CD4-positive, alpha-beta T cell treated with Interleukin-2 at 100 ng/mL for 4 hours (primary cell): ENCODE measurements at regions not wholly inside any gene's neighbourhood (a gene's known extent, or its start where the extent isn't known, plus 50 kb on each side); places are given as distances from the start of the nearest gene placed in this dataset.
"Not testable (repeated sequence)": the region's sequence is repeated elsewhere in the genome, so short reads cannot be mapped to it uniquely, and the experiment has no call there.

Experiments
- DNase-seq: peaks from one replicate; pipeline ENCODE4 v3.0.0-alpha.2; 2020; ENCODE audit warnings: low spot score

DNA sequence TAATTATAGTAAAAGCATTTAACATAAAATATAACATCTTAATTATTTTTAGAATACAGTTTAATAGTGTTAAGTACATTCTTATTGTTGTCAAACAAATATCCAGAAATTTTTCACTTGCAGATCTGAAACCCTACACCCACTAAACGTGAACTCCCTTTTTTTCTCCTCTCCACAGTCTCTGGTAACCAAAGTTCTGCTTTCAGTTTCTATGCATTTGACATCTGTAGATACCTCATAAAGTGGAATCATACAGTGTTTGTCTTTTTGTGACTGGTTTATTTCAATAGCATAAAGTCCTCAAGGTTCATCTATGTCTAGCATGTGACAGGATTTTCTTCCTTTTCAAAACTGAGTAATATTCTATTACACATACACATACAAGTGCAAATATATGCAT, 286.3 kb downstream of the BTBD3 start:
- no peak for DNase-seq

DNA sequence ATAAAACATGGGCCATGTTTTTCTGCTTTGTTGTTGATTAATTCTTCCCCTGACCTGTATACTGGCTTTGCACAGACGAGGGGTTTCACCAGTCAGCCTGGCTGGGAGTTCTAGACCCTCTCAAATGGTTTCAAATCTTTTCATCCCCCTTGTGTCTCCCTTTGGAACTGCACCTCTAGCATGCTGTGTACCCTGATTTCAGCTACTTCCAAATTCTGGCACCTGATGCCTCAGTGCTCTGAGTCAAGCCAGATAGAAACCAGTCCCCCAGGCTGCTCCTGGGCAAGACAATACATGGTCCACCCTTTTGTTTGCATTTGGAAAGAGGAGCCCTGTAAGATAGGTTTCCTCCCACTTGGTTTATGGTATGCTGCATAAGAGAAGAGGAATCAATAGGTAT, 290.2 kb downstream of the BTBD3 start:
- no peak for DNase-seq

DNA sequence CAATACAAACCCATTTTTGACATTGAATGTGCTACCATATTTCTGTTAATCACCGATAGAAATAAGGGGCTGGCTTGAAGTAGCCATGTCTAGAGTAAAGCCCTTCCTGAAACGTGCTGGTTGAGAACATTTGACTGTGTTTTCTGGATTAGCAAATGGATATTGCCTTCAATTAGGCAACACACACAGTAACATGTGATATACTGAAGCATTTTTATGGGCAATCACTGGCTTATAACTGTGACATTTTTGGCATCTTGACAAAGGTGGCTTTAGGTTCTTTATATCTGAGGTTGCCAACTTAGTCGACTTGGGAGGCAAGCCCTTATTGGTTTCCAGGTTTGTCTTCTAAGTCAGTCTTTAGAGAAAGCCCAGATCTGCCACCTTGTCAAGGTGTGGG, 292.9 kb downstream of the BTBD3 start:
- no peak for DNase-seq

DNA sequence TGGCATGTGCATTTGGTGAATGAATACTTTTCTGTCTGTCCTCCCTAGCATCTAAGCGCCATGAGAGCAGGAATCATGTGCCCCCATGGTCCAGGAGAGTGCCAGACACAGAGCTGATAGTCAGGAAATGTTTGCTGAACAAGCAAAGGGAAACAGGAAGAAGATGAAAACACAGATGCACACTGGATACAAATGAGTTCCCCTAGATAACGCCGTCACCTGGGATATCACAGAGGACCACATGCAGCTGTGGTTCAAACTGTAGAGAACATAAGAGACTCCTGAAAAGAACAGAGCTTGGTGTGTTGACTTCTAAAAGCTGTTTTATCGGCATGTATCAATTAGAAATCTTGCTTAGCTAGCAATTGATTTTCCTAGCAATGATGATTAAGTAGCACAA, 293.7 kb downstream of the BTBD3 start:
- no peak for DNase-seq

DNA sequence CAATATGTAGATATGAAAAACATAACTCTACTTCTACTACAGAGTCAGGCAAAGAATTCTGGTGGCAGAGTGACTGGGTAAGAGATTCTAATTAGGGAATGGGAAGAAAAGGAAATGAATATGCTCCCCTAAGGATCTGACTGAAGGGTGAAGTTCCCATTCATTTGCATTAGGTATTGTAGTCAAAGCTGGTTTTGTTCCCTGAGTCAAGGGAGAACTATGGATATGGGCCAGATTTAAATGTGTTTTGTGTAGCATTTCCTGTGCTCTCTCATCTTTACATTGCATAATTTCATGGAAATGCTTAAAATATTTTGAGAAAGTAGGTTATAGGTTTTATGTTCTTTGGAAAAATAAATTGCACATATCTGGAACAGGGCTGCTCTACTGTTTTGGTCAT, 299.7 kb downstream of the BTBD3 start:
- DNase-seq, result no peak

DNA sequence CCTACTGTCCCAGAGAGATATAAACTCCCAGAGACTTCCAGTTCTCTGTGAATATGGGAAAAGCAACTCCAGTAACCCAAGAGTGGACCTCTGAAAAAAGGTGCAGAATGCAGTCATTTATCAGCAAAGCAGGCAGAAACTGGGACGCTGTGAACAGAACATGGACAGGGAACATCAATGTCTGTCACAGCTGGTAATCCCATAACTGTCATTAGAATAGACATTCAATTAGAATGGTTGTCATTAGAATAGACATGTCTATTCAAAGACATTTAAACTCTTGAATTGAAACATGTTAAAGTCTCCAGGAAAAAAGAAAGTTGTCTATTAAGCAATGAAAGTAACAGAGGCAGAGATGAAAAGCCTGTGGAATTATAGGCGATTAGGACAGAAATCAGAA, 302.1 kb downstream of the BTBD3 start:
- no peak for DNase-seq

DNA sequence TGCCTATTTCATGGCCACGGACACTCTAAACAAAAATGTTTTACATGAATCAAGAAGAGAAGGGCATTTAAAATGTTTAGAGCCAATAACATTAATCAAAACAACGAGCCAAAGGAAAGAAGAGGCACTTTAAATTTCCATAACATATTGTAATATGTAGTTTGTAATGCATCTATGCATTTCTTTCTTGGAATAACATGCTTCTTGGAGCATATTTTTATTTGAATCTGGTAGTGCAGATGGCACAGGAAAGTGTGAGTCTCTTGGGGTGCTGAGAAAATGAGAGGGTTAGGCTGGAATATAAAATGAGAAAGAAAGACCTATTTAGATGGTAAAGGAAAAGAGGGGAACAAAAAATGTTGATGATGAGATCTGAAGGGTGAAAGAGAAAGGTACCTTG, 305.4 kb downstream of the BTBD3 start:
- no peak for DNase-seq

DNA sequence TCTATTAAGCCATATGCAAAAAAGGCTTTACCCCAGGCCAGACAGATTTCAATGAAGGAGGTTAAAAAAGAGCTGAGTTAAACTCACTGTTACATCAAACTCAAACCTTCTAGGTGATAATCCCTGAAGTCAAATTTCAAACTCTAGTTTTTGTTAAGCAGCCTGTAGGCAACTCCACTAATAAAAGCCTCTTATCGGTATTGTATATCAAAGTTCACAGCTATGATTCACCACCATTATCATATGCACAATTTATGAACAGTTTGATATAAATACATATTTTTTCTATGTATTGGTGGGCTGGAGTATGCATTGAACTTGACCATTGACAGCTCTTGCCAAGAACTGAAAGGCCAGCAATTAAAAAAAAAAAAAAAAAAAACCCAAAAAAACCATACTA, 308.2 kb downstream of the BTBD3 start:
- no peak for DNase-seq

DNA sequence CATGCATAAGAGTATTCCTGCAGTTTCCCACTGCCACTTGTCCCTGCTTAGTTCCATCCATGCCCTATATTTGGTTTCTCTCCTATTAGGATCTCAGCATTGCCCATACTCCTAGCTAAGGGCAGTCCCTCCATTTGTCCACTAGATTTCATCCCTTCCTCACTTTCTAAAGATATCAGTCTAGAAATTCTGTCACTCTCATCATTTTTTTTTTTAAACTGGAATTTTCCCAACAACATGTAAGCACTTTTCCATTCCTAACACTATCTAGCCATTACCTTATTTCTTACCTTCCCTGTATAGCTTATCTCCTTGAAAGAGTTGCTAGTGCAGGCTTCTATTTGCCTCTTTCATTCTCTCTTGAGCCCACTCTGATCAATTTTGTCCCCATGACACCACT, 312.2 kb downstream of the BTBD3 start:
- DNase-seq, result no peak

DNA sequence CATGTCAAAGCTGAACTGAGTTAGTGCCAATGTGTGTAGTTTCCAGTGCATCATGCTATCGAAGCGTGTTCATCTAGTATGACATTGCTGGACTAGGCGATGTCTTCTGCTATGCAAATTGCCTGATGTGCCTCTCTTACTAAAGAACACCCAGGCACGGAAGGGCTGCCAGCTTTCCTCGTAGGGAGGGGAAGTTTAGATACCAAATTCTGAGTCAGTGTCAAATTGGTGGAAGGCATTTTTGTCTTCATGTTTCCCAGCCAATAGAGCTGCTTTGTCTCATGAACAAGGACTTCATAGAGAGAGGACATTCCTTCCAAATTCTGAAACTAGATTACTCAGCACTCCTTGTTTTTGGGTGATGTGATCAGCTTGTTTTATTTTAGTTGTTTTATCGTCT, 320.1 kb downstream of the BTBD3 start:
- DNase-seq, result no peak

DNA sequence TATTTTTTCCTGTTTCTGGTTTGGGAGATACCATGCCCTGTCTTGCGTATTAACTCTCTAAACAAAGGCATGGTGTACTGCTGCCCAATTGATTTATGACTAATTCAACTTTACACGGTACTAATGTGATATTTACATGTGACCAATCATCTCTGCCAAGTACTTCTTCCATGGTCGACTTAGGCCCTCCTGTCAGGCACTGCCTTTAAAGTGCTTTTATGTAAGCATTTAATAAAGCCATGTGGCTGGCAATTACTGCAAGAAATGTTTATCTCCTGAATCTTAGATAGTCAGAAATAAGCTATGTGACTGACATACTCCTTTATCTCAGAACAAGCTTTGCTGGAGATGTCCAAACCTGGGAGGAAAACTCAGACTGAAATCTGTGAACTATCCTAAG, 323.4 kb downstream of the BTBD3 start:
- DNase-seq, result no peak

DNA sequence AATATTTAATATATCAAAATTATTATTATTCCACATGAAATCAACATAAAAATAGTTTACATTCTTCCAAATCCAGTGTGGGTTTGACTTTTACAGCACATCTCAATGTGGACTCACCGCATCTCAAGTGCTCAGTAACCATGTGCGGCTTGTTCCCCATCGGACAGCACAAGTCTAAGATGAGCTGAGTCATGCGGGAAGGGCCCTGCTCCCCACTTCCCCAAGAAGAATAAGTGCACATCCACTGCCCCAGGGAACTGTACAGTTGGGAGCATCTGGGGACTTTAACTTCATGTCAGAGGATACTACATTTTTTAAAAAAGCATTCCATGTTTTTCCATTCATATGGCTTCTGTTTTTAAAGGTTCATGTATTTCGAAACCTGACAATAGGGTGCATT, 325.6 kb downstream of the BTBD3 start:
- DNase-seq, result no peak

DNA sequence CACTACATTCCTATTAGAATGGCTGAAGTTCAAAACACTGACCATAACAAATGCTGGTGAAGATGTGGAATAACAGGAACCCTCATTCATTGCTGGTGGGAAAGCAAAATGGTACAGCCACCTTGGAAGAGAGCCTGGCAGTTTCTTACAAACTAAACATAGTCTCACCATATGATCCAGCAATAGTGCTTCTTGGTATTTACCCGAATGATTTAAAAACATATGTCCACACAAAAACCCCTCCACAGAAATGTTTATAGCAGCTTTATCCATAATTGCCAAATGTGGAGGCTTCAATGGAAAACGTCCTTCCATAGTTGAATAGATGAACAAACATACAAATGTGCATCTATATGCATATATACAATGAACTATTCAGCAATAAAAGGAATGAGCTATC, 330.8 kb downstream of the BTBD3 start:
- no peak for DNase-seq

DNA sequence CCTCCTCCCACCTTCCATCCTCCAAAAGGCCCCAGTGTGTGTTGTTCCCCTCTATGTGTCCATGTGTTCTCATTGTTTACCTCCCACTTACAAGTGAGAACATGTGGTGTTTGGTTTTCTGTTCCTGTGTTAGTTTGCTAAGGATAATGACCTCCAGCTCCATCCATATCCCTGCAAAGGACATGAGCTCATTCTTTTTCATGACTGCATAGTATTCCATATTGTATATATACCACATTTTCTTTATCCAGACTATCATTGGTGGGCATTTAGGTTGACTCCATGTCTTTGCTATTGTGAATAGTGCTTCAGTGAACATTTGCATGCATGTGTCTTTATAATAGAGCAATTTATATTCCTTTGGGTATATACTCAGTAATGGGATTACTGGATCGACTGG, 333.0 kb downstream of the BTBD3 start:
- DNase-seq, result not testable (repeated sequence)

DNA sequence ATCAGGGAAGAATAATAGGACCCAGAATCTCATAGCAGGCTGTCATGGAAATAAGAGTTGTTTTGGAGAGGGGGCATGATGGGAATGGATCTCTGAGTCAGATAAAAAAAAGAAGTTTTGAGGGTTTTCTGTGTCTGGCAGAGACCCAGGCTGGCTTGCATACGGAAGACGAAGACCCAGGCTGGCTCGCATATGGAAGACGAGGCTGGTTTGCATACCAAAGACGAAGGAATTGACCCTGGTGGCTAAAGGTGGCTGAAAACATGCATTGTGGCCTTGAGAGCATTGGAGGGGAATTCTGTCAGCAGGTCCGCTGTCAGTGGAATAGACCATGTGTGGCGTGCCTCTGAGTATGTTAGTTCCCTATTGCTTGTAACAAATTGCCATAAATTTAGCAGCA, 335.1 kb downstream of the BTBD3 start:
- no peak for DNase-seq

DNA sequence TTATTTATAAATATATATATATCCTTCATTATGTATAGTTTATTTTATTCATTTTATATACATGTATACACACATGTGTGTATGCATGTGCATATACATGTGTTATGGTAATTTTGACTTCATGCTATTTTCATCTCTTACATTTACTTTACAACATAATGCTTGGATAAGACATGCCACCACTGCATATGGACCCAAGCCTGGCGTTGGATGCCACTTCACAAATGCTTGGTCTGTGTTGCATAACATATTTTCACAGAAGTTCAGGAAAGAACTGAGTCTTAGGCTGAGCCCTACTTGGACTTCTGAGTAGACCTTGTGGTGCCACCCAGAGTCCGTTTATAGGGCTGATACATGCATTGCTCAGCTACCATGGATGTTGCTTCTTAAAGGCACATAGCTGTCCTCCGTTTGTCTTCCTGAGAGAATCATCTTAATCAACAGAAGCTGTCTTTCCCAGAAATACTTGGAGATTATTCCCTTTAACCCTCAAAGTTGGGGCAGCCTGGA, 337.8 kb downstream of the BTBD3 start:
- DNase-seq, result no peak

DNA sequence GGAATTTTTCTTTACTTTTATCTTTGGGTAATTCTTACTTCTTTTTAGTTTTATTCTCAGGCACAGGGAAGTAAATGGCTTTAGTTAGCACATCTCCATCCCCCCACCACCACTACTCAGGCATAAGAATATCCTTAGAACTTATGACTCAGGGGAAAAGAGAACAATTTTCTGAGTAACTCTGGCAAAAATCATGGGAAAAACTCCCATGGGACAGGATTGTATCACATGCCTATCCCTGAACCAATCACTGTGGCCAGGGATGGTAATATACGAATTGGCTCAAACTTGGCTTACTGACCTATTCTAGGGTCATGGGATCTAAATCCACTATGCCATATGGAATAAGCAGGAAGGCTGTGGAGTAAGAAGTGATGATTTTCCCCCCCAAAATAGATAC, 339.1 kb downstream of the BTBD3 start:
- DNase-seq, result no peak

DNA sequence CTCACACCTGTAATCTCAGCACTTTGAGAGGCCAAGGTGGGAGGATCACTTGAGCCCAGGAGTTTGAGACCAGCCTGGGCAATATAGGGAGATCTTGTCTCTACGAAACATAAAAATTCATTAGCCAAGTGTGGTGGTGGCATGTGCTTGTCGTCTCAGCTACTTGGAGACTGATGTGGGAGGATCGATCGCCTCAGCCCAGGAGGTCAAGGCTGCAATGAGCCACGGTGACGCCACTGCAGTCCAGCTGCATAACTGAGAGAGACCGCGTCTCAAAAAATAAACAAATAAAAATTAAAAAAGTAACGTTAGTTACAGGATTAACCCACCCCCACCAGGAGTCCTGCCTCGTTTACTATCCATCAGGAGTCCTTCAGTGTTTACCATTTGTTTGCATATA, 345.1 kb downstream of the BTBD3 start:
- no peak for DNase-seq

DNA sequence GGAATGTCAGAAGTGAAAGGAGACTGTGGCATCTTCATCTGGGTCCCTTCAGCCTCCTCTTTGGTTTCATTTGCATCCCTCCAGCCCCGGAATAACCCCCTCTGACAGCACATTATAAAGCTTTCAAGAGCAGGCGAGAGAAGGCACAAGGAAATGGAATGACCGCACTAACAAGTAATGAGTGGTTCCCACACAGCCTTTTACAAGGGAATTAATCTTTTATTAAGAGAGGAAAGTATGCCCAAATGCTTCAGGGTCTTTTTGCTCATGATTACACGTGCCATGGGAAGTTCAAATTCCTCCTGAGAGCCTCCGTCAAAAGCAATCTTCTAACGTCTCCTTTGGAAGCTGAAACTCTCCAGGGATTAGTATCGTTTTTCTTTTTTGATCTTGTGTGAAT, 347.0 kb downstream of the BTBD3 start:
- DNase-seq, result no peak

DNA sequence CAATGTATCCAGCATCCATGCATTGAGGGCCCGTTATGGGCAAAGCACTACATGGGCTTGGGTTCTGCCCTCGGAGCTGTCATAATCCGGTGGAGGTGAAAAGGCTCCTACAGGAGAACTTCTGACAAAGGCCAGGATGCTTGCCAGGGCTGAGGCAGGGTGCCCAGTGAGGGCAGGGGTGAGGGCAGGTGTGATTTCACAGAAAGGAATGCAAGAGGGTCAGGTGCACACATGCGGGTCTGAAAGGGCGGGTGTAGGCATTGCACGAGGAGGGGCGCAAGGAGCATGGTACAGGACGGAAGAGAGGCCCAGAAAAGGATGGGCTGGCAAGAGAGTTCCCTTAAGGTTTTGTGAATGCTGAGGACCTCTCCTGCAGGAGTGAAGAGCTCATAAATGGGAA, 348.0 kb downstream of the BTBD3 start:
- no peak for DNase-seq

DNA sequence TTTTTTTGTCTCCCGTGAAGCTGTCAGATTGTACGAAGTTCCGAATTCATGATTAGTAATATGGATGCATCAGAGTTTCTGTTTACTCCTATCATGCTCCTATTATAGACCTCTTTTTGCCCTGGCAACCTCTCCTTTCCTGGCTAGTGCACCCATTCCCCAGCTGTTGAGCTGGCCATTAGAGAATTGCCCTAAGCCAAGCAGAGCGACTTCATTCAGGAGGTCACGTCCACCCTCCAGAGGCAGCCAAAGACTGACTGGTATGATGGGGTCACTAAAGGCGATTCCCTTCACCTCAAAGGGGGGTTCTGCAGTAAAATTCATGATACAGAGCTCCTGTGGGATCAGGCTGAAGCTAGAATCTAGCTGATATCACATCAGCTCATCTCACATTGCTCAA, 351.9 kb downstream of the BTBD3 start:
- no peak for DNase-seq

DNA sequence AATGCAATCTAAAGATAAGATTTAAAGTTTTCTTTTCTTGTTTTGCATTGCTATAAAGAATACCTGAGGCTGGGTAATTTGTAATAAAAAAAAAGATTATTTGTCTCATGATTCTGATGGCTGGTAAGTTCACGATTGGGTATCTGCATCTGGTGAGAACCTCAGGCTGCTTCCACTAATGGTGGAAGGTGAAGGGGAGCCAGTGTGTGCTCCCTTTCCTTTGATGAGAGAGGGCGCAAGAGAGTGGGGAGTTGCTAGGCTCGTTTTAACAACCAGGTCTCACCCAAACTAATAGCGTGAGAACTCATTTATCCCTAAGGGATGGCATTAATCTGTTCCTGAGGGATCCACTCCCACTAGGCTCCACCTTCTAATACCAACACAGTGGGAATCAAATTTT, 353.2 kb downstream of the BTBD3 start:
- DNase-seq, result no peak

DNA sequence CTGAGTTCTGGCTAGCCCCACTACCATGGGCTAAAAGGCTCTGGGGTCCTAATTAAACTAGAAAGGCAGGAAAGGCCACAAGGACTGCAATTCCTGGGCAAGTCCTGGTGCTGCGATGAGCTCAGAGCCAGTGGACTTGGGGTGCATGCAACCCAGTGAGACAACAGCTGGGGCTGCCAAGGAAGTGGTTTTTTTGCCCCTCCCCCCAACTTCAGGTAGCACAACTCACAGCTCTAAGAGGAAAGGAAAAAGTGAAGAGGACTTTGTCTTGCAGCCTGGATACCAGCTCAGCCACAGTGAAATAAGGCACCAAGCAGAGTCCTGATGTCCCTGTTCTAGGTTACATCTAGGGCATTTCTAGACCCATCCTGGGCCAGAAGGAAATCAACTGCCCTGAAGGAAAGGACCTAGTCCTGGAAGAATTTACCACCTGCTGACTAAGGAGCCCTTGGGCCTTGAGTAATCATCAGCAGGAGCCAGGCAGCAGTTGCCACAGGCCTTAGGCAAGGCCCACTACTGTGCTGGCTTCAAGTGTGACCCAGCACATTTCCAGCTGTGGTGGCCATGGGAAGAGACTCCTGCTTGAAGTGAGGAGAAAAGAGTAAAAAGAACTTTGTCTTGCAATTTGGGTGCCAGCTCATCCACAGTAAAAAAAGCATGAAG, 358.4 kb downstream of the BTBD3 start:
- no peak for DNase-seq

DNA sequence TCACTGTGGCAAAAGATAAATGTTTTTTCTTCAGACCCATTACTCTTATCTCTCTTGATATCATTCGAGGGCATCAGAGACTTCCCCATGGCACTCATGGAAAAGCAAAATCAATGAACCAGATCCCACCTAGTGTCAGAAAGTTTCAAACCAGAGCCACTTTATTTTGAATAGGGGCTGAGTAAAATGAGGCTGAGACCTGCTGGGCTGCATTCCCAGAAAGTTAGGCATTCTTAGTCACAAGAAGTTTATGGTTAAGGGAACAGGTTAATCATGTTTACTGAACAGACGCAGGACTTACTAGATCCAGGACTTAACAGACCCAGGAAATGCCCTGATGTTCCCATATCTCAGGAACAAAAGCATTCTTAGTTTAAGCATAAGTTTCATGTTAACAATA, 369.9 kb downstream of the BTBD3 start:
- no peak for DNase-seq

DNA sequence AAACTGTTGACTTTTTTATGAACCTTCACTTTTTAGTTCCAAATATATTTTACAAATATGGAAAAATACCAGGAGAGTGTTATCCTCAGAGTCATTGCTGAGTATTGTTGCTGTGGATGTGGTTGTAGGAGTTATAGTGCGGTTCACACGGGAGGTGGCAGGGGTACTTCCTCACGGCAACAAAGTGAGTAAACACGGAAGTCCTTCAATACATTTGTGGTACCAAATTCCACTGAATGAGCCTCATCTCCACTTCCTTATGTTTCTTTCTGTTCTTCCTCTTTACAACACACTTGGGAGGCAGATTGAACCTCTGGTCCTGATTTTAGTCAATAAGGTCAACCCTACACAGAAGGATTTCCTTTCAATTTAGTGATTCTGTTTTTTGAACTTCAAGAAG, 371.8 kb downstream of the BTBD3 start:
- DNase-seq, result no peak
